Esophagus muscularis mucosa (tissue), 4 donors: ENCODE measurements at regions not wholly inside any gene's neighbourhood (a gene's known extent, or its start where the extent isn't known, plus 50 kb on each side); places are given as distances from the start of the nearest gene placed in this dataset.

ENCODE experiments used
- DNase-seq: peaks from one replicate; pipeline ENCODE4 v3.0.0-alpha.2; 2017; ENCODE audit errors: extremely low spot score
- H3K27ac ChIP-seq, 4 donors: fragments of 200-600 bp; sonication (generic); replicated peaks in 1 of 4; 1 replicate in 3 of 4; 2 replicates in 1 of 4; pipeline ENCODE4 v1.5.1; 2016 to 2019; ENCODE audit warnings: mild to moderate bottlenecking in 1 of 4
- H3K27me3 ChIP-seq, 4 donors: fragments of 200-600 bp; sonication (generic); one replicate each; pipeline versions ENCODE4 v1.5.1 to v1.6.0; 2016 to 2019
- H3K36me3 ChIP-seq, 4 donors: fragments of 200-600 bp; sonication (generic); one replicate each; pipeline ENCODE4 v1.5.1; 2016 to 2019
- H3K4me1 ChIP-seq, 4 donors: fragments of 200-600 bp; sonication (generic); one replicate each; pipeline ENCODE4 v1.5.1; 2016 to 2019
- H3K4me3 ChIP-seq, 4 donors: fragments of 200-600 bp; sonication (generic); 1 replicate in 2 of 4; 2 replicates in 2 of 4; pipeline ENCODE4 v1.5.1; 2016 to 2019; ENCODE audit warnings: mild to moderate bottlenecking in 4 of 4, moderate library complexity in 1 of 4
- H3K9me3 ChIP-seq, 4 donors: fragments of 200-600 bp; sonication (generic); 1 replicate in 3 of 4; 2 replicates in 1 of 4; pipeline ENCODE4 v1.5.1; 2016 to 2019
- EP300 ChIP-seq: sonication (generic); formaldehyde crosslinking; IDR thresholded peaks from one replicate; pipeline ENCODE4 v1.6.1; 2017; ENCODE audit warnings: antibody characterized with exemption
- POLR2A ChIP-seq: fragments of 450-650 bp; IDR thresholded peaks from one replicate; pipeline ENCODE4 v1.6.1; 2017; ENCODE audit warnings: antibody characterized with exemption, moderate library complexity, mild to moderate bottlenecking, low read depth
- POLR2AphosphoS5 ChIP-seq, 2 donors: sonication (generic); formaldehyde crosslinking; IDR thresholded peaks; one replicate each; pipeline ENCODE4 v1.6.1; 2017; ENCODE audit warnings: antibody characterized with exemption in 2 of 2
- WGBS: methylation state at CpG from one replicate; pipeline ENCODE4 v1.1.5; 2018; 5-methylcytosine and 5-hydroxymethylcytosine counted together
- intact Hi-C: fragments of 100-400 bp; cut with DNase I; formaldehyde crosslinking; loops from one replicate; pipeline ENCODE4 v1.15.1; 2023
- TF ChIP-seq, protein P1 (sequence below), 3 experiments: fragments of 200-600 bp in 2 of 3; fragments of 450-650 bp in 1 of 3; sonication (generic) in 2 of 3; IDR thresholded peaks; one replicate each; pipeline ENCODE4 v1.5.1; 2017 to 2019; ENCODE audit warnings: antibody characterized with exemption in 3 of 3, mild to moderate bottlenecking in 2 of 3, moderate library complexity in 1 of 3

DNA sequence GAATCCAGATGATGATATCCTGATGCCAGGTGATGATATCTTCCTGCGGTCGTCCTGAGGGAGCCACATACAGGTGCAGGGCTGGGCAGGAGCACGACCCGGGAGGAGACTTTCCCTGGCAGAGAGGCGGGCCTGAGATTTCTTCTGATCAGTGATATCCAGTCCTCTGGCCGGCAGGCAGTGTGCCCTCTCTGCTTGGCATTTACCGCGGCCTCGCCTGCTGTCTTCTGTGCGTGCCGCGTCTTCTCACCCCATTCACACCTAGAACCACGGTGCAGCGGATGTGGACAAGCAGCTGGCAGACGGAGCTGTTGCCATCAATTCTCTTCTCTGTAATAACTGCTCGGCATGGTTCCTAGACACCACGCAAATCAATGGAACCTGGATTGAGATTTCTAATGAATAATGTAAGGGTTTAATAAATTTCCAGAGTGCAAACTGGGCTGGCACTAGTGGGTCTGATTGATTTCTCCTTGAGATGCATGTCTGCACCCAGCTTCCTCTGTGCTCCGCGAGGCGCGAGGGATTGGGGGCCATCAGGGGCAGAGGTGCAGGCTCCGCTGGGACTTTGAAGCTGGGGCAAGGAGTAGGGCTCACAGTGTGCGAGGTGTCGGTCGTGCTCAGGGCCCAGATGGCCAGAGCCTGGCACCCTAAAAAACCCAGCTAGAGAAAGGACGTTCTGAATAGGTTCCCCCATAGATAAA lies 208.9 kb upstream of the HDAC4 start:
- Histone ChIP-seq H3K4me1 (no peaks in the 10 kb centered on the region), H3K27me3 (peaks cover 0 to 8% (median 0%) of the 10 kb centered on the region in 4 donors), H3K27ac (no peak overlapping the region), H3K9me3 (no peaks in the 10 kb centered on the region), H3K36me3 (no peaks in the 10 kb centered on the region), H3K4me3 (no peak overlapping the region)
- TF ChIP-seq POLR2AphosphoS5 (IDR thresholded peaks at IDR 0.05) (no peak), POLR2A (no peak), EP300 (no peak)
- TF ChIP-seq, protein P1, sequence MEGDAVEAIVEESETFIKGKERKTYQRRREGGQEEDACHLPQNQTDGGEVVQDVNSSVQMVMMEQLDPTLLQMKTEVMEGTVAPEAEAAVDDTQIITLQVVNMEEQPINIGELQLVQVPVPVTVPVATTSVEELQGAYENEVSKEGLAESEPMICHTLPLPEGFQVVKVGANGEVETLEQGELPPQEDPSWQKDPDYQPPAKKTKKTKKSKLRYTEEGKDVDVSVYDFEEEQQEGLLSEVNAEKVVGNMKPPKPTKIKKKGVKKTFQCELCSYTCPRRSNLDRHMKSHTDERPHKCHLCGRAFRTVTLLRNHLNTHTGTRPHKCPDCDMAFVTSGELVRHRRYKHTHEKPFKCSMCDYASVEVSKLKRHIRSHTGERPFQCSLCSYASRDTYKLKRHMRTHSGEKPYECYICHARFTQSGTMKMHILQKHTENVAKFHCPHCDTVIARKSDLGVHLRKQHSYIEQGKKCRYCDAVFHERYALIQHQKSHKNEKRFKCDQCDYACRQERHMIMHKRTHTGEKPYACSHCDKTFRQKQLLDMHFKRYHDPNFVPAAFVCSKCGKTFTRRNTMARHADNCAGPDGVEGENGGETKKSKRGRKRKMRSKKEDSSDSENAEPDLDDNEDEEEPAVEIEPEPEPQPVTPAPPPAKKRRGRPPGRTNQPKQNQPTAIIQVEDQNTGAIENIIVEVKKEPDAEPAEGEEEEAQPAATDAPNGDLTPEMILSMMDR (IDR thresholded peaks at IDR 0.05), result no peak
- WGBS, result 93% methylated on average over 21 of the region's 26 CpGs
- no peak for DNase-seq
- intact Hi-C loops, result no loop called here

DNA sequence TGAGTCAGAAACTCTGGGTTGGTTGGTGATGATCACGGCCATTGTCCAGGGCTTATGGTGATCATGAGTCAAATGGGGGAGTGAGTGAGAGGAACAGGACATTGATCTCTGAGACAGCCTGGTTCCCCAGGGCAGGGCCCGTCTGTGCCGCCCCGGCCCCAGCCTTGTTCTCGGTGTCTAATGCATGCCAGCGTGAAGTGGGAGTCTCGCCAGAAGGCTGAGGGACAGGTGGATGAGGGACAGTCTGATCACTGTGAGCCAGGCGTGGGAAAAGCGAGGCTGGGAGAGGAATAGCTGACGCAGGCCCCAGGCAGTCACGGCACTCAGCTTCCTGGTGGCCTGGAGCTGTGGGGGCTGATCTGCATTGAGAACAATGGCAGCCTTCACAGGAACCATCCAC lies 208.3 kb upstream of the HDAC4 start:
- WGBS, result 77% methylated on average over 6 of the region's 11 CpGs

DNA sequence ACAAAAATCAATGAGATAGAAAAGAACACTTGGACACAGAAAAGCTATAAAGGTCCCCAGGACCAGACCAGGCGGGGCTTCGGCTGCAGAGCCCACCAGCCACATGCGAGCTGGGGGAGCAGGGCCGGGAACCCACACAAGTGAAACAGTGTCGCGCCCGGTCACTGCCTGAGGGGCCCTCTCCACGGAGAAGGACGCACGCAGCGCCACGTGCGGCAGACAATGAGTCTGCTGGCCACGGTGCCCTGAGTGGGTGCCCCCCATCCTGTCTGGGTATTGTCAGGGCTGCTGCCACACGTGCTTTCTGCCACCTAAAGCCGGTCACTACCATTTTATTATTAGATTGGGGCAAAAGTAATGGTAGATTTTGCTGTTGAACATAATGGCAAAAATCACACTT lies 207.9 kb upstream of the HDAC4 start:
- no peak overlapping the region for H3K27ac ChIP-seq
- 93% methylated on average over 16 of the region's 16 CpGs for WGBS
- H3K36me3 ChIP-seq, result no peaks in the 10 kb centered on the region
- no peak for DNase-seq
- H3K4me1 ChIP-seq, result no peaks in the 10 kb centered on the region
- no peak overlapping the region for H3K4me3 ChIP-seq
- peaks cover 0 to 4% (median 2%) of the 10 kb centered on the region in 4 donors for H3K9me3 ChIP-seq
- TF ChIP-seq POLR2AphosphoS5 (IDR thresholded peaks at IDR 0.05) (no peak), EP300 (no peak), POLR2A (no peak)
- TF ChIP-seq, protein P1 (IDR thresholded peaks at IDR 0.05), result no peak
- intact Hi-C loops, result no loop called here
- H3K27me3 ChIP-seq, result peaks cover 0 to 12% (median 2%) of the 10 kb centered on the region in 4 donors

More for the DNA sequence above, 208.3 kb upstream of the HDAC4 start:
- no peak overlapping the region for H3K27ac ChIP-seq
- H3K9me3 ChIP-seq, result no peaks in the 10 kb centered on the region
- TF ChIP-seq POLR2AphosphoS5 (IDR thresholded peaks at IDR 0.05) (no peak), POLR2A (no peak), EP300 (no peak)
- TF ChIP-seq, protein P1 (IDR thresholded peaks at IDR 0.05), result no peak
- peaks cover 0 to 8% (median 0%) of the 10 kb centered on the region in 4 donors for H3K27me3 ChIP-seq
- H3K36me3 ChIP-seq, result no peaks in the 10 kb centered on the region
- no peak for DNase-seq
- H3K4me3 ChIP-seq, result no peak overlapping the region
- H3K4me1 ChIP-seq, result no peaks in the 10 kb centered on the region
- intact Hi-C loops, result no loop called here

DNA sequence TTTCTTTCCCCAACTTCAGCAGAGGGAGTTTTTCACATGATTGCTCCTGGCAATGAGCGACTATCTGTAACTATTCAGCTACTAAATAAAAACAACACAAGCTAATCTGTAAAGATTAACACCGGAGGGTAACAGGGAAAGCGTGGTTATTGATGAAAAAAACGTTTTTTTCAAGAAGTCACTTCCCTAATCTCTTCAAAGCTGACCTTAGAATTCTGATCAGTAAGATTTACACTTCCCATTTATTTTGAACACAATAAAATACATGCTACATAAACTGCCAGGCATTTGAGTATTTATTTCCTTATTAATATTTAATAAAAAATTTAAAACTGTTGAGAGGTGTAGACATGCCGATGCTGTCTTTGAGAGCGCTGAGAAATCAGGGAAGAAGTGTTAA lies 207.4 kb upstream of the HDAC4 start:
- Histone ChIP-seq H3K9me3 (peaks cover 0 to 5% (median 2%) of the 10 kb centered on the region in 4 donors), H3K27me3 (peaks cover 0 to 14% (median 4%) of the 10 kb centered on the region in 4 donors), H3K27ac (no peak overlapping the region), H3K4me1 (no peaks in the 10 kb centered on the region), H3K4me3 (no peak overlapping the region), H3K36me3 (no peaks in the 10 kb centered on the region)
- WGBS, result 70% methylated on average over 6 of the region's 6 CpGs
- no peak for DNase-seq
- intact Hi-C loops, result no loop called here
- no peak for TF ChIP-seq EP300
- no peak for TF ChIP-seq POLR2AphosphoS5 (IDR thresholded peaks at IDR 0.05)
- TF ChIP-seq, protein P1 (IDR thresholded peaks at IDR 0.05), result no peak
- no peak for TF ChIP-seq POLR2A
